Body of pancreas (tissue), 4 donors: ENCODE measurements at regions not wholly inside any gene's neighbourhood (a gene's known extent, or its start where the extent isn't known, plus 50 kb on each side); places are given as distances from the start of the nearest gene placed in this dataset.

Source experiments
- POLR2A ChIP-seq, 3 donors: fragments of 450-650 bp; IDR thresholded peaks; one replicate each; pipeline ENCODE4 v1.6.1; 2016; ENCODE audit warnings: antibody characterized with exemption in 3 of 3, mild to moderate bottlenecking in 2 of 3
- TF ChIP-seq, protein P1 (sequence below), 7 experiments: fragments of 450-650 bp in 4 of 7; fragments of 200-600 bp in 3 of 7; sonication (generic) in 3 of 7; IDR thresholded peaks; one replicate each; pipeline ENCODE4 v1.5.1; 2016 to 2019; ENCODE audit warnings: antibody characterized with exemption in 7 of 7

DNA sequence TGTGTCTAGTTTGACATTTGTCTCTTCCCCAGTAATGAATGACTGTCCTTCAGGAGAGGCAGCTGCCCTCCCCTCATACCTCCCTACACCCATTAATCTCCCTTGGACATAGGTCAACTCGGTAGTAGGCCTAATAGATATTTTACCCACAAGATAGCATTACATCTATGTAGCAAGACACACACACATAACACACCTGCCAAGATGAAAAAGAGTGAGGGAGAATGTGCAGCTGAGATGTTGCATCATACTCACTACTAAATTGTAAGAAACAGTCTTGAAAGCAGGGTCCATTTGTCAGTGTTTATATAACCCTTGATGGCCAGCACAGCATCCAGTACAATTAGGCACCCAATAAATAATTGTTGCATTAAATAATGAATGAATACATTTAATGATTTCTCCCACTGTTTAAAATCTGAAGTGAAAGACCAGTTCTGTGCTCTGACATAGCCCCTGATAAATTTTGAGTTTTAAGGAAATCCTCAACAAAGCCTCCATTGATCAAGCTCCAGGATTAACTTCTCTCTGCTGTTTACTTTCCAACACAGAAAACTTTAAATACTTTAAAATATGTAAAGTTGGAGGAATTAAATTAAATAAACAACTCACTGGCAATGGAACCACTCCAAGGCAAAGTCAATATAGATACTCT is 440.8 kb upstream of the RASGEF1B start:
- TF ChIP-seq, protein P1, sequence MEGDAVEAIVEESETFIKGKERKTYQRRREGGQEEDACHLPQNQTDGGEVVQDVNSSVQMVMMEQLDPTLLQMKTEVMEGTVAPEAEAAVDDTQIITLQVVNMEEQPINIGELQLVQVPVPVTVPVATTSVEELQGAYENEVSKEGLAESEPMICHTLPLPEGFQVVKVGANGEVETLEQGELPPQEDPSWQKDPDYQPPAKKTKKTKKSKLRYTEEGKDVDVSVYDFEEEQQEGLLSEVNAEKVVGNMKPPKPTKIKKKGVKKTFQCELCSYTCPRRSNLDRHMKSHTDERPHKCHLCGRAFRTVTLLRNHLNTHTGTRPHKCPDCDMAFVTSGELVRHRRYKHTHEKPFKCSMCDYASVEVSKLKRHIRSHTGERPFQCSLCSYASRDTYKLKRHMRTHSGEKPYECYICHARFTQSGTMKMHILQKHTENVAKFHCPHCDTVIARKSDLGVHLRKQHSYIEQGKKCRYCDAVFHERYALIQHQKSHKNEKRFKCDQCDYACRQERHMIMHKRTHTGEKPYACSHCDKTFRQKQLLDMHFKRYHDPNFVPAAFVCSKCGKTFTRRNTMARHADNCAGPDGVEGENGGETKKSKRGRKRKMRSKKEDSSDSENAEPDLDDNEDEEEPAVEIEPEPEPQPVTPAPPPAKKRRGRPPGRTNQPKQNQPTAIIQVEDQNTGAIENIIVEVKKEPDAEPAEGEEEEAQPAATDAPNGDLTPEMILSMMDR (IDR thresholded peaks at IDR 0.05), result no peak
- TF ChIP-seq POLR2A (IDR thresholded peaks at IDR 0.05), result no peak
